Kidney epithelial cell (primary cell): ENCODE measurements at regions not wholly inside any gene's neighbourhood (a gene's known extent, or its start where the extent isn't known, plus 50 kb on each side); places are given as distances from the start of the nearest gene placed in this dataset.

Experiments used
- DNase-seq: peaks from one replicate; pipeline ENCODE4 v3.0.0-alpha.2; 2010; ENCODE audit warnings: low read depth
- H3K27me3 ChIP-seq: 2 replicates; pipeline ENCODE4 v1.6.0; 2011; ENCODE audit warnings: low read length; ENCODE audit not compliant: control insufficient read depth, insufficient read depth
- H3K36me3 ChIP-seq: 2 replicates; pipeline ENCODE4 v1.5.1; 2011; ENCODE audit warnings: low read length; ENCODE audit not compliant: control insufficient read depth, insufficient read depth
- H3K4me3 ChIP-seq: 2 replicates; pipeline ENCODE4 v1.5.1; 2011; ENCODE audit warnings: low read depth, mild to moderate bottlenecking, control low read depth, low read length
- TF ChIP-seq, protein P1 (sequence below): IDR thresholded peaks from 2 replicates; pipeline ENCODE4 v1.5.1; 2011; ENCODE audit warnings: mild to moderate bottlenecking, moderate library complexity, low read length, control low read depth, inconsistent platforms; ENCODE audit not compliant: insufficient read depth, poor library complexity, severe bottlenecking

DNA sequence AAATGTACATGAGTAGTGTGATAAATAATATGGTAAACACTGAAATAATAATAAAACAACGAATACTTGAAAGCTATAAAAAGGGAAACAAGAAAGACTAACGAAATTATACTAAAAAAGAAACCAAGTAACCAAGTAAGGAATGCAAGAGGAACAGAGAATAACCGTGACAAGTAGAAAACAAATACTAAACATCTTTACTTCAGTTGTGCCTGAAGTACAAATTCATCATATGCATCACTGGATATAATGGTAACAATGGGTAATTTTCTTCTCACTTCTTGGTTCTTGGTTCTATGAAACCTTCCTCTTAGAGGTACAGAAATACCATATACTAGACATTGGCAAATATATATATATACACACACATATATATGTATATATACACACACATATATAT lies 1093.6 kb upstream of the B3GALT2 start:
- no peaks in the 10 kb centered on the region for H3K36me3 ChIP-seq
- no peak overlapping the region for H3K4me3 ChIP-seq
- H3K27me3 ChIP-seq, result no peaks in the 10 kb centered on the region
- TF ChIP-seq, protein P1, sequence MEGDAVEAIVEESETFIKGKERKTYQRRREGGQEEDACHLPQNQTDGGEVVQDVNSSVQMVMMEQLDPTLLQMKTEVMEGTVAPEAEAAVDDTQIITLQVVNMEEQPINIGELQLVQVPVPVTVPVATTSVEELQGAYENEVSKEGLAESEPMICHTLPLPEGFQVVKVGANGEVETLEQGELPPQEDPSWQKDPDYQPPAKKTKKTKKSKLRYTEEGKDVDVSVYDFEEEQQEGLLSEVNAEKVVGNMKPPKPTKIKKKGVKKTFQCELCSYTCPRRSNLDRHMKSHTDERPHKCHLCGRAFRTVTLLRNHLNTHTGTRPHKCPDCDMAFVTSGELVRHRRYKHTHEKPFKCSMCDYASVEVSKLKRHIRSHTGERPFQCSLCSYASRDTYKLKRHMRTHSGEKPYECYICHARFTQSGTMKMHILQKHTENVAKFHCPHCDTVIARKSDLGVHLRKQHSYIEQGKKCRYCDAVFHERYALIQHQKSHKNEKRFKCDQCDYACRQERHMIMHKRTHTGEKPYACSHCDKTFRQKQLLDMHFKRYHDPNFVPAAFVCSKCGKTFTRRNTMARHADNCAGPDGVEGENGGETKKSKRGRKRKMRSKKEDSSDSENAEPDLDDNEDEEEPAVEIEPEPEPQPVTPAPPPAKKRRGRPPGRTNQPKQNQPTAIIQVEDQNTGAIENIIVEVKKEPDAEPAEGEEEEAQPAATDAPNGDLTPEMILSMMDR, result no peak
- no peak for DNase-seq

DNA sequence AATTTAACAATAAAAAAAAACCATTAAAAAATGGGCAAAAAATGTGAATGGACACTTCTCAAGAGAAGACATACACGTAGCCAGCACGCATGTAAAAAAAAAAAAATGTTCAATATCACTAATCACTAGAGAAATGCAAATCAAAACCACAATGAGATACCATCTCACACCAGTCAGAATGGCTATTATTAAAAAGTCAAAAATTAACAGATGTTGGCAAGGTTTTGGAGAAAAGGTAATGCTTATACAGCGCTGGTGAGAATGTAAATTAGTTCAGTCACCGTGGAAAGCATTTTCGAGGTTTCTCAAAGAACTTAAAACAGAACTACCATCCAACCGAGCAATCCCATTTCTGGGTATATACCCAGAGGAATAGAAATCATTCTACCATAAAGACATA lies 1091.5 kb upstream of the B3GALT2 start:
- DNase-seq, result no peak
- Histone ChIP-seq H3K27me3 (no peaks in the 10 kb centered on the region), H3K4me3 (no peak overlapping the region), H3K36me3 (no peaks in the 10 kb centered on the region)
- TF ChIP-seq, protein P1, result no peak

DNA sequence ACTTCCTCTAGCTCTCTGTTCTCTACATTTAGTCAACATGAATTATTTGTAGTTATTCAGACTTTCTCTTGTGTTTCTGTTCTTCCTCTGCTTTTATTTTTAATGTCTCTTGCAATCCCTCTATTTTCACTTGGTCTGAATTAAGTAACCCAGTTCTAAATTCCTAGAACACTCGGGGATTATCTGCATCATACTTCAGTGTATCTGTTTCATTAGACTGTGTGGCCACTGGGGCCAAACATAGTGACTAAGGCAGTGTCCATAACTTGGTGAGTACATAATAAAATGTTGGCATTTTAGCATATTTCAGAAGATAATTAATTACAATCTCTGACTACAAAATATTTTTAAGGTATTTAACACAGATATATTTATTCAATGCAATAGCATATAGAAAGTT lies 1087.2 kb upstream of the B3GALT2 start:
- Histone ChIP-seq H3K27me3 (no peaks in the 10 kb centered on the region), H3K36me3 (no peaks in the 10 kb centered on the region), H3K4me3 (no peak overlapping the region)
- DNase-seq, result no peak
- TF ChIP-seq, protein P1, result no peak

DNA sequence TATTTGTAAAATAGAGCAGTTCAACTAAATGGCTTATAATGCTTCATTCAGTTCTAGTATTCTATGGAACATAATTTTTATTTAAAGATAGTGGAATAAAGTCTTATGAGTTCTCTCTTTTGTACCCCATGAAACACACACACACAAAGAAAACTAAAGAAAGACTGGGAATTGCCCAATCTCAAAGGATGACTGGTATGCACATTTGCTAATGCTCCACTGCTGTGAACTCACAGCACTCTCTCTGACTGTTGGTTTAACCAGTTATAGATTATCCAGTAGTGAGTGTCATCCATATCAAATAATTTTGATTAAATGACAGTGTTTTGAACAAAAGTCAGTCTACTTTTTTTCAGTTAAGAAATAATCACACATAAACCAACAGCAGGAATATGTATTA lies 1082.4 kb upstream of the B3GALT2 start:
- no peak overlapping the region for H3K4me3 ChIP-seq
- TF ChIP-seq, protein P1, result no peak
- DNase-seq, result no peak
- no peaks in the 10 kb centered on the region for H3K36me3 ChIP-seq
- no peaks in the 10 kb centered on the region for H3K27me3 ChIP-seq

DNA sequence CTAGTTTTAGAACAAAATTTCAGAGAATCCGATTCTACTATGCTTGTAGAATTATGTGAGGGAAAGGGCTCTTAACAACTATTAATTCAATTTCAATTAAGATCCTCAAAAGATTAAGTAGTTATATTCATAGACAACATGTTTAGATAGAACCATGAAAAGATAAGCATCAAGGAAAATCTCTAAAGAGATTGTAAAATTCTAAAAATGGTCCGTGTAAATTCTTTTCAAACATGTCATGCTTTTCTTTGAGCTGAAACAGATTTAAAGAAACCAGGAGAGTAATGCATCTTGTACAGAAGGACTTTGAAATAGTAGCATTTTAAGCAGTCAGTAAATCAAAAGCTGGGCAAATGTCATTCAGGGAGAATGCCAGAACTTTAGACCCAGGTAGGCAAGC lies 1080.6 kb upstream of the B3GALT2 start:
- TF ChIP-seq, protein P1, result no peak
- Histone ChIP-seq H3K4me3 (no peak overlapping the region), H3K27me3 (no peaks in the 10 kb centered on the region), H3K36me3 (no peaks in the 10 kb centered on the region)
- DNase-seq, result no peak

DNA sequence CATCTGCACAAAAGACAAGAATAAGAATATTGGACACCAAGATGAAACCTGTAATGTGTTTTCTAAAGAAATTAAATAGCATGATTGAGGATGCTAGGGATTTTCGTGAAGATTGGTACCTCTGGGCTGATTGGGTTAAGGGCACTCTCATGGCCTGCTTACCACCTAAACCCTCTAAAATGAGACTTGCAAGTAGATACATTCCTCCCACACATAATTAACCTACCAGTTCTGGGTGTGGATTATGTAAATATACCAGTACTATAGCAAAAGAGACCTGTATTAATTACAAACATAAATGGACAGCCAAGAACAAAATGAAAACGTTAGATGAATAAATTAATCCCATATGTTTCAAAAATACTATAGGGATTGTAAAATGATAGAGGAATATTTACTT lies 1069.6 kb upstream of the B3GALT2 start:
- Histone ChIP-seq H3K4me3 (no peak overlapping the region), H3K36me3 (no peaks in the 10 kb centered on the region), H3K27me3 (no peaks in the 10 kb centered on the region)
- TF ChIP-seq, protein P1, result no peak
- no peak for DNase-seq
